Islet precursor cell (in vitro differentiated cells): ENCODE measurements at regions not wholly inside any gene's neighbourhood (a gene's known extent, or its start where the extent isn't known, plus 50 kb on each side); places are given as distances from the start of the nearest gene placed in this dataset.

Experiments
- DNase-seq: peaks from one replicate; pipeline ENCODE4 v3.0.0-alpha.2; 2018

DNA sequence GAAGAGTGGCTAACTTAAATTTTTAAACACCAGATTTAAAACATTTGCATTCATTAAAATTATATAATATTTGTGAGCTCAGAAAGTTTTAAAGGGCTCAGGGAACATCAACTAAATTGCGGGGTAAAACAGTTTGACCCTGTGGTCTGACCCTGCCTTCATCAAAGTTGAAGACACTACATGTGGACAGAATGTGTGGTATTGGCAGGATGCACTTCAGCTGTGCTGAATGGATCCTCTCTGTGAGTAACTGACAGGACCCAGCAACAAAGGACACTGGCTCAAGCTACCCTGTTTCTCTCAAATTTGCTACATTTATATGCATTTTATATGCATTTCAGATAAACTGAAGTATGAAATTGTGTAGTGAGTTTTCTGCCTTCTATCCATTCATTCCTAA lies 288.5 kb downstream of the ZNF608 start:
- DNase-seq = no peak

DNA sequence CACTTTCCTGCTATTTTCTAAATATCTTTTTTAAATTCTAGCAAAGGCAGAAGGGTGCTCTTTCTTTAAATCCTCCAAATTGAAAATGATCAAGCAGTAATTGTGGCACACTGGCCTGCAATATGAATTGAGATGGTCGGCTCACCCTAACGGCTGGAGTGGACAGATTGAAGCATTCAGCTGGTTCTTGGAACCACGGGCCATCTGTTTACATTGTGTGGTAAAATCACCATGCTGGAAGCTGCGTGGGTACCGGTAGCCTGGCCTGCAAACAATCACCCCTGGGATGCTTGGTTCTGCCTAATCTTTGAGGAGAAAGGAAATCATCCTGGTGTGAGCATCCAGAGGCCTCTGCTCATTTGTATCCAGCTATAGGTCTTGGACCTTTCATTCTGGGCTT lies 289.3 kb downstream of the ZNF608 start:
- no peak for DNase-seq

DNA sequence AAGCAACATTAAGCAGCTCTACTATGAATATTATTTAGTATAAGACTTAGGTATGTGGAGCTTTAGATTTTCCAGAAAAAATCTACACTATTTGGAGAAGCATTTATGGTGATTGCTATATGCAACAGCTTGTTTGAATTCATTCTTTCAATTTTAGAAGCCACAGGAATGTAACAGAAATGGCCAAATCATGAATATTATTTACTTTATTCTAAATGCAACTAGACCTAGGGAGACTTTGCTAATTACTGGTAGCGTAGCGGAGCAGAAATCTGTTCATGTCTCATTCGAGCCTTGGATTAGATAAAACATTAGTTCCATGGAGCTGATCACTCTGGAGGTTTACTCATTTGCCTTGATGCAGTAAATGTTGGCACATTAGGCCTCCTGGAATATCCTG lies 290.2 kb downstream of the ZNF608 start:
- DNase-seq = no peak

DNA sequence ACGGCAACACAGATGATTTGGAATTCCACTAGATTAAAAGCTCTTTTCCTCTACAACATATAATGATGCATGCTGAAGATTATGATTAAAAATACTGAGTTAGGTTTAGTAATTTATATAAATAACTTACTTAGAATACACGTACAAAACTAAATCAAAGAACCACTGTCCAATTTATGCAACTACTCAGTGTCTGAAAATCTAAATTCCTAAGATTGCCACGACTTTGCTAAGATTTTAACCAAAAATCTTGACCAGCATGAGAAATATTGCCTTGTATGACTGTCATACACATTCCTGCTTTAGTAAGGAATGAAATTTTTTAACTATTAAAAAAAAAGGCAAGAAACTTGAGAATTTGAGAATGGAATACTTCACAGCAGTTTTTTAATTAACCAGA lies 292.4 kb downstream of the ZNF608 start:
- DNase-seq = no peak

DNA sequence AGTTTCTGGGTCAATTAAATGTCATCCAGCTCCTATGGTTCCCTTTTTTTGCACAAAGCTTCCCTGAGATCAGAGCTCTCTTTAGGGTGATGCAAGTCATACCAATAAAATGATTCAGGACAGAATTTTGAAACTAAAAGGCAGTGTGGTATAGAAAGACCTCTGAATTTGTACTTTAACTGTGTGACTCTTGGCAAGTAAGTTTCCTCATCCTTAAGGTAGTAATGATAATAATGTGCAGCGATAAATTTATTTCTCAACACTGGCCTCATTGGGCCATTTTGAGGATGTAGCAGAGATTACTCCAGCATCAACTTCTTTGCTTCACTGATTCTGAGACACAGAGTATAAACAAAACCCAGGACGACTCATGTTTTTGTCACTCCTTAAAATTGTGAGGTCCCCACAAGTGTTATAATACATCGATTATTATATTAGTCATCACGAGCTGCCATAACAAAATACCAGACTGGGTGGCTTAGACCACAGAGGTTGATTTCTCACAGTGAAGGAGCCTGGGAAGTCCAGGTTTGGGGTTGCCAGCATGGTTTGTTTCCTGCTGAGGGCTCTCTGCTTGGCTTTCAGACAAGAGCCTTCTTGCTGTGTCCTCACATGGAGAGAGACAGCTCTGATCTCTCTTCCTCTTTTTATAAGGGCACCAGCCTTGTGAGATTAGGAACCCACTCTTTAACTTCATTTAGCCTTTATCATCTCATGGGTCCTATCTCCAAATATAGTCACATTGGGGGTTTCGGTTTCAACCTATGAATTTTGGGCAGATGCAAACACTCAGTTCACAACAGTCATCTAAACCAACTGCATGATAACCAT lies 293.0 kb downstream of the ZNF608 start:
- no peak for DNase-seq

DNA sequence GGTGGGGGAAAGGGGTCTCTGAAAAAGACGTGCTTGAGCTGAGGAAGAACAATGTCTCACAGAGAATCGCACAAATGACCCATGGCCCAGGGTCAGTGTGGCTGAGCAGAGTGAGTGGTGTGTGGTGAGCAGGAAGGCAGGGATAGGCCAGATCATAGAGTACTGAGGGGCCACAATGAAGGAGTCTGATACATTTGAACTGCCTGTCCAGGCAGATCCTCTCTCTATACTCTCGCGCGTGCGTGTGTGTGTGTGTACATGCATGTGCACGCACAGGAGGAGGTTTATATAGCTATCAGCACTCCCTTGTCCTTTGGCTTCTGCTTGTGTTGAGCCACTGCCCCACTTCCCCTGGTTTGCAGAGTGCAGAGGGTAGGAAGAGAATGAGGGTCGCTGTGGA lies 294.0 kb downstream of the ZNF608 start:
- DNase-seq = no peak

DNA sequence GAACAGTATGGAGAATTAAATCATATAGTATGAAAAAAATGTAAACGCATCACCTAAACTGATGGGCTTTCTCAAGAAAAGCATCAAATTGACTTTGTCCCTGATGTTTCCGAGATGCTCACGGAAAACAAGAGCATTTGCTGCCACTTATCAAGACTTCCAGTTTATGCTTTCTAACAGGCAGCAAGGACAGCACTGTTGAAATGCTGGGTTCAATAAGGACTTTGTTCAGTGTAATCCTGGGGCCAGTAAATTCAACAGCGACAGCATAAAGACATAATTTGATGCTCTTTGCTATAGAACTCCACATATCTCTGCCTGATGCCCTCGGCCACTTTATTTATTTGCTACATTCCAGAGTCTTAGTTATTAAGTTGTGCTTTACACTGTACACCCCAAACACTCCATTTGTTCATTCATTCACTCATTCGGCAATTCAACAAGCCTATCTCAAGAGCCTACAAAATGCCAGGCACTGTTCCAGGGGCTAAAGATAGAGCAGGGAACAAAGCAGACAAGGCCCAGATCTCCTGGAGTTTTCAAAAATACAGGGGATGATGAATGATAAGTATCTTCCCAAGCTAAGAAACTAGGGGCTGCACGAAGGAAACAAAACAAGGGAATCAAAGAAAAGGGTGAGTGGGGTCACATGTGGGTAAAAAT lies 294.6 kb downstream of the ZNF608 start:
- no peak for DNase-seq

DNA sequence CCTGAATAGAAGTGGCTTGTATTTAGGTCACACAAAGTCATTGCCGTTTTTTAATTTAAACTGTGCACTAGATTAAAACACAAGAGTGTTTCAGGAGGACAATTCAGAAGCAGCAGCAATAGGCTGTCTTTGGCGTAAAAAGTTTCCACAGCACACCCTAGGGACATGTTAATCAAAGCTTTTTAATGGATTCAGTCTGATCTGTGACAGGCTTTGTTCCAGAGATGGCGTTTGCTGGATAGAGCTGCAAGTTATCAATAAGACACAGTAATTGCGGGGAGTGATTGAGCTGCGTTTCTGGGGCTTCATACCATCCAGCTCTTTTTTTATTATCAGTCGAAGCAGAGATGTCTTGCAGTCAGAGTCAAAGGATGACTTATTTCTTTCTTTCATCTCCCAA lies 300.3 kb downstream of the ZNF608 start:
- peak; percentile 59 for DNase-seq

DNA sequence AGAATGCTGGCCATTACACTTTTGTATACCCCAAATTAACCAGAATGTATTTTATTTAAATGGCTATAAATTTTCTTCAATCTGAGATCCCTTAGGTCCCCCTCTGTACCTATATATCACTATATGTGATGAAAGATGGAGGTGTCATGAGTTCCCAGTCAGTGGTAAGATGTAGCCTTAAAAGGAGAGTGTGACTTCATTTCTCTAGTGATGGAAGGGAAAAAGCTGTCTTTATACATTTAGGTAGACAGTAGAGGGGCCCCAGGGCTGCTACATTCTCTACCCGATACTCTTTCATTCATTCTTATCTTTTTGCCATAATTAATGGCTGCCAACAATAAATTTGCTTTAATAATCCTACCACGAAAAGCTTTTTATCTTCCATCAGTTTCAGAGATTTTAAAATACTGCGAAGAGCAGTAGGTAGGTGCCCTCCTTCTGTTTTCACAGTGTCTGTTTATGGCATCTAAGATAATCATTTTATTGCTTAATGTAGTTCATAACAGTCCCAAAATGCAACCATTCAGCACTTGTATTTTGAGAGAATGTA lies 301.3 kb downstream of the ZNF608 start:
- DNase-seq = no peak

DNA sequence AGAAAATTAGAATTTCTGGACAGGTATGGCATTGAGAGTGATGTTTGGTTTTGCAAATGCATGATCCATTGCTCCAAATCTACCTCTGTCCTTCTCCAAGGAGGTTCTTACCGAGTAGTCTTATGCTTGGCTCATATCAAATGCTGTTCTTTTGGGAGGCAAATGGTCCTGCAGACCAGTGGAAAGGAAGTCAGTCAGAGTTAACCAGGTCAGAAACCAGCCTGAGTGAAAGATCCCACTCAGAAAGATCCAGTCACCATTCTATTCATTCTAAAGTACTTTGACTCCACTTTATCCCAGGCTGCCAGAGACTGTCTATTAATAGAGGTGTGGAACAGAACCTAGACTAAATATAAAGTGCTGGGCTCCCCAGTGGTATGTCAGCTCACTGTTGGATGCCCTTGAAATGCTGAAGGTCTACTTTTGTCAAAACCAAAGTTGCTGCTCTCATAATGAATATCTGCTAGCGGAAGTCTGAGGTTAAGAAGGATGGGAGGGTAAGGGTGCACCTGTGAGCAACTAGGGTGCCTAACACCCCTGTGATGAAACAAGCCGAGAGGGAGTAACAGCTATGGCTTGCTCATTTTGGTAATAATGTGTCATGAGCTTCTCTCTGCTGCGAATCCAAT lies 302.2 kb downstream of the ZNF608 start:
- no peak for DNase-seq

DNA sequence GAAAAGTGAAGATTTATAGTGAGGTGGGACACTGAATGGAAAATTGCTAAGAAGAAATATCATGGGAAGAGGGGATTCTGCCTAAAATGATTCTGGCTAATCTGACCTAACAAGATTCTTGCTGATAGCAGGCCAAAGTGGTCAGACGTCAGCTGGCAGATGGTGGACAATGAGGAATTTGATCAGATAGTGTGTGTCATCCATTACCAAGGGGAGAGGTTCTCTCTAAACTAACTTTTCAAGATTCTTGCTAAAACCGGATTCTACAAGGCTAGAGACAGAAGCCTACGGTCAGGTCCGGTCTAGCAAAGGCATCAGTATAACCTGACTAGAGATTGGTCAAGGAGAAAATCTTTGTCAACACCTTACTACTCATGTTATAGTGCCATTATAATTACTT lies 306.0 kb downstream of the ZNF608 start:
- no peak for DNase-seq

DNA sequence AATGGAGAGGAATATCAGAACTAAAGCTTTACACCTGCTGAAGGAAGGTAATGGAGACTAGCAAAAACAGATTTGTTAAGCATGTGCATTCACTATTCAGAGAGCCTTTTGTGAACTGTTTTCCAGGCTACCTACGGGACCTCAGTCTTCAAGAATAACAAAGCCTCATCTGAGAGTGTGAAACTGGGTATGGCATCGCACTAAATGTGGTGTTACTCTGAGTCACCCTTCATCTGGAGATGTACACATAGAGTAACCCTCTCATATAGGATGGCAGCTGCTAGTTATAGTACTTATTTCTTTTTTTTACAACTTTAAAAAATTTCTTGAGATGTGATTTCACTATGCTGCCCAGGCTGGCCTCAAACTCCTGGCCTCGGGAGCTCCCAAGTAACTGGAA lies 306.8 kb downstream of the ZNF608 start:
- DNase-seq = no peak

DNA sequence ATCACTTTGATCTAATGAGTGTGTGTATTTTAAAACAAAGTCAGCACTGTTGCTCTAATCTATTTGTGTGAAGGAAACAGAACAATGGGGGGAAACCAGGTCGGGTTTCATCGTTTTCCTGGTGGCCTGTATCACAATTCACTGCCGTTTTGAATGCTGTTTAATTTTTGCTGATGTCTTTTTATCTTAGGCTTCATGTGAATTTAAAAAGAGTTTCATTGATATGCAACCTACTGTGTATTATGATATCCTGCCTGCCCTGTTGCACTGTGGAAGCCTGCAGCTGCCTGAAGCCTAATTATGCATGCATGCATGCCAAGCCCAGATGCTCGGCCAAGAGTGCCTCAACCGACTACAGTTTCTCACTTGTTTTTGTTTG lies 307.5 kb downstream of the ZNF608 start:
- no peak for DNase-seq

DNA sequence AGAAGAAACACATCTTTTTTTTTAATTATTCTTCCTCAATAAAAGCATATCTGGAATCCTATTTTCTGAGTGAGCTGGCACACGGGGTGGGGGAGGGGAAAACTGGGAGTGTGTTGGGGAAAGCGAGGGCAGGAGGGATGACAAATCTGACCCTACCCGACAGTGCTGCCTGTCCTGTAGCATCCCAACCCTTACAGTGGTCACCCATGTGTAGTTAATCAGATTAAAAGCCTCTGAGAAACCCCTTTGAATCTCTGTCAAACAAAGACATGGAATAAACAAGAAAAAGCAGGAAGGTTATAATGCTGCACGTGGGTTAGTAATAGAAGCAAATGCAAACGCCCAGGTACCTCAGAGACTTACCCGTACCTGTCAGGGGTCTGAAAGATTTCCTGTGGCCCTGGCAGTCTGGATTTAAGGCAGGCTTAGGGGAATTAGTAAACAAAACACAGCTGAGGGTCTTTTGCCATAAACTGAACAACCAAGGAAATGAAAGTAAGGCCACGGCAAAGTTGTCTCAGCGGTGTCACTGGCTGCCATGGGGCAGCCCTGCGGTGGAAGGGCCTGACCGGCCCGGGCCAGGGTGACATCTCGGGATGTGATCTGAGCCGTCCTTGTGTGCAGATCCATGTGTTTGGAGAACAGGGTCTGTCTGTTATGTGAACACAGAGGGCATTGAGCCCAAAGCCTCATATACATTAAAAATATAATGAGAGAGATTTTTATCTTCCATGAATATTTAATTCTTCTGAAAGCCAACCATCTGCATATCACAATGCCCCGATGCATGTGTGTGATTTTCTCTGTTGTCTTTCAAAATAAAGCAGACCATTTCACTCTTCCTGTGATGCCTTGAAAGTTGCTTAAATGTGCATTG lies 308.2 kb downstream of the ZNF608 start:
- no peak for DNase-seq

DNA sequence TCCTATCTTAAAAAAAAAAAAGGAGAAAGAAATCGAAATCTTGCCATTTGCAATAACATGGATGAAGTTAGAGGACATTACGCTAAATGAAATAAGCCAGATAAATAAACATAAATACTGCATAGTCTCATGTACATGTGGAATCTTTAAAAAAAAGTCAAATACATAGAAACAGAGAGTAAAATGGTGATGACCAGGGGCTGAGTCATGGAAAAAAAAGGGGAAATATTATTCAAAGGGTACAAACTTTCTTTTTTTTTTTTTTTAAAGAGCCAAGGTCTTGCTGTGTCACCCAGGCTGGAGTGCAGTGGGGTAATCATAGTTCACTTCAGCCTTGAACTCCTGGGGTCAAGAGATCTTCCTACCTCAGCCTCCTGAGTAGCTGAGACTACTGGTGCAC lies 310.1 kb downstream of the ZNF608 start:
- DNase-seq = no peak

DNA sequence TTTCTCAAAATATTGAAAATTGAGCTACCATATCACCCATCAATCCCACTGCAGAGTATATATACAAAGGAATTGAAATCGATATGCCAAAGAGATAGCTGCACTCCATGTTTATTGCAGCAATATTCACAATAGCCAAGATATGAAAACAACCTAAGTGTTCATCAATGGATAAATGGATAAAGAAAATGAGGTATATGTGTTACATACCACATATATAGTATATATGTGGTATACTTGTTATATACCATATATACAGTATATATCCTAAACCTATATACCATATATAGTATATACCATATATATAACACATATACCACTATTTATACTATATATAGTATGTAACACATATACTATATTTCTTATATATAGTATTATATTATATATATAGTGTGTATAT lies 313.3 kb downstream of the ZNF608 start:
- no peak for DNase-seq

DNA sequence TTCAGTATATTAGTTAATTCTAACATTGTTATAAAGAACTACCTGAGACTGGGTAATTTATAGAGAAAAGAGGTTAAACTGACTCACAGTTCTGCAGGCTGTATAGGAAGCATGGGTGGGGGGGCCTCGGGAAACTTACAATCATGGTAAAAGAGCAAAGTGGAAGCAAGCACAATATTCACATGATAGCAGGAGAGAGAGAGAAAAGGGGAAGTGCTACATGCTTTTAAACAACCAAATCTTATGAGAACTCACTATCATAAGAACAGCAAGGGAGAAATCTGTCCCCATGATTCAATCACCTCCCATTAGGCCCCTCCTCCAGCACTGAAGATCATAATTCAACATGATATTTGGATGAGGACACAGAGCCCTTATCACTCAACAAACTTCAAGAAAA lies 324.9 kb downstream of the ZNF608 start:
- no peak for DNase-seq

DNA sequence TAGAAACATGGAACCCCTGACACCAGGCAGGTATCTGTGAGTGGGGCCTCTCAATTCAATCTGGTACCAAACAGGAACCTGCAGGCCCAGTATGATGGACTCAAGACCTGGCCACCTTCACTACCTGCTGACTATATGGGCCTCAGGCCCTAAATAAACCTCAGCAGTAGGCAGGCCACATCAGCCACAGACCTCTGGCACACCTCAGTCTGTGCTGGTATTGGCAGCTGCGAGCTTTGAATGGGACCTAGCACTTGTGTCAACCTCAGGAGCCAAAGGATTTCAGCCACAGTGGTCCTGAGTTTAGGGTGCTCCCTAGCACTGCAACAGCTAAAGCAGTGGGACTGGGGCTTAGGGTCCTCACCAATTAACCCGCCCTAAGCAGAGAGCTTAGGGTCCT lies 325.5 kb downstream of the ZNF608 start:
- DNase-seq = no peak

DNA sequence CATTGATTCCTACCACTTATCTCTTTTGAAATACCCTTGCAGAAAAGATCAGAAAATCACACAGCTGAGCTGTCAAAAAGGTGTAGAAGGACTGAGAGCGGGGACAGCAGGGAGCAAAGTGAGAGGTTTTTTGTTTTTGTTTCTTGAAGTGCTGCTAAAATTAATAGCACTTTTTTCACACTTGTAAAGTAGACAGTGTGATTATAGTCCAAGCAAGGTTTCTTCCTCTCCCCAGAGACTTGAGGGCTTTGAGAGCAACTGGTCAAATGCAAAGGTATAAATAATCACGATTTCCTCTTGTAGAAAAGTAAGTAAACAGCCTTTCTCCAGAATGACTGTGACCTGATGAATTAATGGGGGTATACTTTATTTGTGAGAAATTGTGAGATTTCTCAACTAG lies 326.9 kb downstream of the ZNF608 start:
- no peak for DNase-seq

DNA sequence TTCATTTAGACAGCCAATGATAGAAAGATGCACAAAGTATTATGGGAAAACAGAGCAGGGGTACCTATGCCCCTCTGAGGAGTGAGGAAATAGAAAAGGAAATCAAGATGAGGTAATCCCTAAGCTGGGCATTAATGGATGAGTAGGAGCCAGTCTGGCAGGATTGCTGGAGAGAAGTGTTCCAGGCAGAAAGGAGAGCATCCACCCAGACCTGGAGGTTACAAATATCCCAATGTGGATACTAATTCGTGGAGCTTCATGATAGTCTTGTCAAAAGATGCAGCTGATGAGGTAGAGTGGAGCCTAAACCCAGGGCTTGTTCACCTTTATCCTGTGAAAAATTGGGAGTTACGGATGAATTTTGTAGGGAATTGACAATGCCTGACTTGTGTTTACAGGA lies 328.0 kb downstream of the ZNF608 start:
- DNase-seq = no peak

DNA sequence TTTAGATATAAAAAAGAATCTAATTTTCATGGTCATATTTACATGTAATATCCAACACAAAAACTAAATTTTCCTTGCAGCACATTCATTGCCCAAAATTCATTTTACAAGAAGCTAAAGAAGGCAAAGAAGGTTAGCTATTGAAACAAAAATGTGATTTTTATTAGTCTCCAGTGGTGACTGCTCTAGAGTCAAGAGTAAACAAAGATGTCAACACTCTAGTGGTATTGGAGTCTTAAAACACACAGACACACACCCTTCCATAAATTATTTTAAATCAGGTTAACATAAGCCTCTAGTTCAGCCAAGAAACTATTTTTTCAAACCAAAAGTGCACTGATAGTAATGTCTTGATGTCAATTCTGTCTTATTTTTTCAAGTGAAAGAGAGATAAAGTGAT lies 329.2 kb downstream of the ZNF608 start:
- DNase-seq = no peak

DNA sequence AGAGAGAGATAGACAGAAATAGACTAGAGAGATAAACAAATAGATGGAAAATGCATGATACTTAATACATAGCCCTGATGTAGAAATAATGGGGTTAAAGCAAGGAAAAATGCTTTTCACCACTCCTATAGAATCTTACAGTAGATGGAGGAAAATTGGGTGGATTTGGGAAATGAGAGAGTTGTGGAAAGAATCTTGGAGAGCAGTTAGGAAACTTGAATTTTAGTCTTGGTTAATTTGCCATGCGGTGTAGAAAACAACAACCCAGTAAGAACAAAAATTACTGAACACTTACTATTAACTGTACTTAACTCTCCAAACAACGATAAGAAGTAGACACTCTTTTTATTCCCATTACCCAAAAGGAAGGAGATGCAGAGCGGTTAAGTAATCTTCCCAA lies 329.8 kb downstream of the ZNF608 start:
- DNase-seq = no peak

DNA sequence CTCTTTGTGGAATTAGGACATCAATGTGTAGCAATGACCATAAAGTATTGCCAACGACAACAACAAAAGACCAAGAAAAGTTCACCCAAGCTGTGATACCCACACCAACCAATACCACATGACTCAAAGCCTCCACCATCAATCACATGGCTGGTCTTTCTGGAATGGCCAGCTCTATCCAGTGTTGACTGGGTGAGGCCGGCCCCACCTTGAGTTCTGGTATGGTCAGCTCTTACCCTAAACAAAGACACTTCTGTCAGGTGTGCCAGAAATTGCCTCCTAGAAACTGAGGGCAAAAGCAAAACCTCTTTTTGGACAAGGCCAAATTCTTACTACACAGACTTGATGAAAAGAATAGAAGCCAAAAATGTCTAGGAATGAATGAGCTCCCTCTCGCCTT lies 331.5 kb downstream of the ZNF608 start:
- DNase-seq = no peak
